Breast epithelium (tissue), 3 donors: ENCODE measurements at regions not wholly inside any gene's neighbourhood (a gene's known extent, or its start where the extent isn't known, plus 50 kb on each side); places are given as distances from the start of the nearest gene placed in this dataset.

Experiments used
- POLR2A ChIP-seq: fragments of 450-650 bp; IDR thresholded peaks from one replicate; pipeline ENCODE4 v1.6.1; 2016; ENCODE audit warnings: antibody characterized with exemption, mild to moderate bottlenecking, moderate library complexity
- TF ChIP-seq, protein P1 (sequence below), 3 donors: fragments of 450-650 bp; IDR thresholded peaks; one replicate each; pipeline ENCODE4 v1.5.1; 2016 to 2017; ENCODE audit warnings: antibody characterized with exemption in 3 of 3, mild to moderate bottlenecking in 3 of 3, moderate library complexity in 3 of 3

DNA sequence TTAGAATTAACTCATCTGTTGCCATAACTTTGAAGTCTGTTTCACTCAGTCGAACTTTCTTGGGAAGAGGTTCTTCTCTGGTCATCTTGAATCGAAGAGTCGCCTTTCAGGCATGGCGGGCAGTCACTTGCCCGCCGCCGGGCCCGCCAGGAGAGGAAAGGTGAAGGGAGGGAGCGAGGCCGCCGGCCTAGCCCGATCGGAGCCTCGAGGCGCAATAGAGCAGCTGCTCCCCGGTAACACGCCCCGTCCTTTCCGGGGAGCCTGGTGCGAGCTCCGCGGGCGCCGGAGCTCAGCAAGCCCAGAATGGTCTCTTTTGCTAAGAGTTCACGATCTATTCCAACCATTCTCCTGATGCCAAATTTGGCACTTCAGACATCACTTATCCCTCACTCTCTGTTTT is 591.8 kb downstream of the TFAP2B start:
- TF ChIP-seq, protein P1, sequence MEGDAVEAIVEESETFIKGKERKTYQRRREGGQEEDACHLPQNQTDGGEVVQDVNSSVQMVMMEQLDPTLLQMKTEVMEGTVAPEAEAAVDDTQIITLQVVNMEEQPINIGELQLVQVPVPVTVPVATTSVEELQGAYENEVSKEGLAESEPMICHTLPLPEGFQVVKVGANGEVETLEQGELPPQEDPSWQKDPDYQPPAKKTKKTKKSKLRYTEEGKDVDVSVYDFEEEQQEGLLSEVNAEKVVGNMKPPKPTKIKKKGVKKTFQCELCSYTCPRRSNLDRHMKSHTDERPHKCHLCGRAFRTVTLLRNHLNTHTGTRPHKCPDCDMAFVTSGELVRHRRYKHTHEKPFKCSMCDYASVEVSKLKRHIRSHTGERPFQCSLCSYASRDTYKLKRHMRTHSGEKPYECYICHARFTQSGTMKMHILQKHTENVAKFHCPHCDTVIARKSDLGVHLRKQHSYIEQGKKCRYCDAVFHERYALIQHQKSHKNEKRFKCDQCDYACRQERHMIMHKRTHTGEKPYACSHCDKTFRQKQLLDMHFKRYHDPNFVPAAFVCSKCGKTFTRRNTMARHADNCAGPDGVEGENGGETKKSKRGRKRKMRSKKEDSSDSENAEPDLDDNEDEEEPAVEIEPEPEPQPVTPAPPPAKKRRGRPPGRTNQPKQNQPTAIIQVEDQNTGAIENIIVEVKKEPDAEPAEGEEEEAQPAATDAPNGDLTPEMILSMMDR (IDR thresholded peaks at IDR 0.05): no peak
- TF ChIP-seq POLR2A: no peak
